ENCODE measurements at regions not wholly inside any gene's neighbourhood (a gene's known extent, or its start where the extent isn't known, plus 50 kb on each side); places are given as distances from the start of the nearest gene placed in this dataset.

DNA sequence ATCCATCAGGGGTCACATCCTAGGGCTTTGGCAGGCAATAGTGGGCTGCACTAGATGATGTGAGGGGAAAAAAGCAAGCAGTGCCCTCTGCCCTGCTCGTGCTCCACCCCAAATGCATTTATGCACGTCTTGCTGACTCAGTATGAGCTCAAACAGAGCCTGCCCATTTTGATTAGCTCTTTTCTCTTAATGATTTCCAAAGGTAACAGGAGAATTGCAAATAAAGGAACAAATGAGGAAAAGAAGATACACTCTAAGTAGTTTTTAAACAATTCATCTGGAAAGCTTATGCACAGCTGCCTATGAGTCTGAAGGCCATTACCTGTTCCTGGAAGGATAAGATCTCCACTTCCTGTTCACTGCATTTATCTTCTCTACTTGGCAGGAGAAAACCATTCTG is 364.2 kb downstream of the TMEM232 start:
- H2AFZ ChIP-seq (ENCODE audit: low read length): peak overlapping the region; percentile 72; the same call in 1 of the 2 replicates
- H2BK12ac ChIP-seq (ENCODE audit: low read depth, low read length): no peak overlapping the region
- H3K4me2 ChIP-seq (ENCODE audit: insufficient read depth in 1 of 2, low read depth in 2 of 2, low read length in 2 of 2): no peak overlapping the region
- TF ChIP-seq FOSL1 (IDR thresholded peaks at IDR 0.05; ENCODE audit: insufficient read depth, low read depth, low read length) (no peak), JUN (IDR thresholded peaks at IDR 0.05; ENCODE audit: low read depth, low read length) (no peak), RNF2 (IDR thresholded peaks at IDR 0.05; ENCODE audit: borderline replicate concordance, low read depth, low read length, missing control alignments, poor library complexity, severe bottlenecking) (no peak), GTF2F1 (IDR thresholded peaks at IDR 0.05; ENCODE audit: borderline replicate concordance, low read depth, low read length) (no peak), HDAC2 (IDR thresholded peaks at IDR 0.05; ENCODE audit: borderline replicate concordance in 1 of 2, low read depth in 2 of 2, low read length in 2 of 2) (no peak), EZH2 (IDR thresholded peaks at IDR 0.05; ENCODE audit: low read depth, low read length, severe bottlenecking) (no peak), RAD21 (IDR thresholded peaks at IDR 0.05 in 1 of 2, conservative IDR thresholded peaks at IDR 0.05 in 1 of 2; ENCODE audit: low read depth in 2 of 2, low read length in 2 of 2) (no peak), TCF12 (IDR thresholded peaks at IDR 0.05; ENCODE audit: low read depth, low read length) (no peak), PHF8 (conservative IDR thresholded peaks at IDR 0.05; ENCODE audit: low read depth, low read length) (no peak), POLR2AphosphoS5 (IDR thresholded peaks at IDR 0.05; ENCODE audit: low read depth, low read length) (no peak)
- TF ChIP-seq, protein P1, sequence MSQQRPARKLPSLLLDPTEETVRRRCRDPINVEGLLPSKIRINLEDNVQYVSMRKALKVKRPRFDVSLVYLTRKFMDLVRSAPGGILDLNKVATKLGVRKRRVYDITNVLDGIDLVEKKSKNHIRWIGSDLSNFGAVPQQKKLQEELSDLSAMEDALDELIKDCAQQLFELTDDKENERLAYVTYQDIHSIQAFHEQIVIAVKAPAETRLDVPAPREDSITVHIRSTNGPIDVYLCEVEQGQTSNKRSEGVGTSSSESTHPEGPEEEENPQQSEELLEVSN (IDR thresholded peaks at IDR 0.05): no peak
- TF ChIP-seq, protein P2, sequence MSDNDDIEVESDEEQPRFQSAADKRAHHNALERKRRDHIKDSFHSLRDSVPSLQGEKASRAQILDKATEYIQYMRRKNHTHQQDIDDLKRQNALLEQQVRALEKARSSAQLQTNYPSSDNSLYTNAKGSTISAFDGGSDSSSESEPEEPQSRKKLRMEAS (IDR thresholded peaks at IDR 0.05): no peak

More for the DNA sequence above, 364.2 kb downstream of the TMEM232 start:
- Histone ChIP-seq H2BK20ac (ENCODE audit: low read length) (no peak overlapping the region), H2BK15ac (ENCODE audit: low read length) (no peak overlapping the region), H3K14ac (ENCODE audit: insufficient read length) (no peak overlapping the region), H3K27ac (ENCODE audit: low read depth, low read length) (no peak overlapping the region), H3K18ac (ENCODE audit: extremely low read depth, low read length) (no peak overlapping the region), H4K20me1 (replicated peaks in 1 of 2; ENCODE audit: control insufficient read depth in 1 of 2, insufficient read depth in 2 of 2, low read length in 2 of 2) (no peaks in the 10 kb centered on the region), H2AK5ac (ENCODE audit: low read depth, low read length) (no peak overlapping the region), H4K91ac (replicated peaks; ENCODE audit: insufficient read length, low read length) (no peak overlapping the region), H3K23ac (ENCODE audit: insufficient read length) (no peak overlapping the region), H4K5ac (ENCODE audit: insufficient read length, low read depth, low read length) (no peak overlapping the region), H2BK5ac (ENCODE audit: low read depth, low read length) (no peak overlapping the region), H3K27me3 (replicated peaks in 1 of 4; ENCODE audit: control insufficient read depth in 3 of 4, extremely low read depth in 1 of 4, insufficient read depth in 3 of 4, low read length in 3 of 4) (no peaks in the 10 kb centered on the region), H2BK120ac (replicated peaks; ENCODE audit: low read depth, low read length) (no peak overlapping the region), H3K79me2 (ENCODE audit: control insufficient read depth in 1 of 2, insufficient read depth in 2 of 2, low read length in 2 of 2) (no peaks in the 10 kb centered on the region), H3K36me3 (ENCODE audit: control insufficient read depth in 2 of 4, insufficient read depth in 4 of 4, low read length in 3 of 4) (no peaks in the 10 kb centered on the region), H3K4me1 (replicated peaks in 1 of 4; ENCODE audit: control insufficient read depth in 3 of 4, insufficient read depth in 4 of 4, low read length in 3 of 4) (peaks cover 0 to 3% (median 1%) of the 10 kb centered on the region in 4 experiments; a peak in 2 of 7 replicates), H3K79me1 (ENCODE audit: low read depth, low read length) (no peaks in the 10 kb centered on the region), H3K9me3 (ENCODE audit: insufficient read depth in 2 of 2, low read depth in 1 of 2, low read length in 1 of 2) (no peaks in the 10 kb centered on the region), H4K8ac (ENCODE audit: extremely low read depth, insufficient read depth, low read length) (no peak overlapping the region), H3K9ac (replicated peaks in 1 of 4; ENCODE audit: extremely low read depth in 1 of 4, low read depth in 3 of 4, low read length in 3 of 4) (no peak overlapping the region), H3K4me3 (ENCODE audit: extremely low read depth in 1 of 4, insufficient read depth in 2 of 4, low read depth in 3 of 4, low read length in 4 of 4) (no peak overlapping the region), H3K23me2 (ENCODE audit: low read depth, low read length) (no peaks in the 10 kb centered on the region), H3K56ac (replicated peaks; ENCODE audit: insufficient read length, low read depth, low read length) (no peak overlapping the region), H3K4ac (replicated peaks; ENCODE audit: insufficient read length, low read depth, low read length) (no peak overlapping the region)
- ChIA-PET POLR2A (ENCODE audit: partially characterized antibody) (no interaction called here), CTCF (ENCODE audit: partially characterized antibody) (interaction anchor here (2.9 kb wide), 1 partner anchor 29 kb away, joined by 10 read pairs; no protein-coding TSS in a partner anchor)
- WGBS, 2 experiments (ENCODE audit: extremely low coverage in 1 of 2, insufficient coverage in 1 of 2, insufficient read length in 1 of 2, insufficient replicate concordance in 2 of 2, low coverage in 1 of 2, low lambda C conversion rate in 2 of 2, missing lambda C conversion rate in 1 of 2): 61% methylated on average over 2 of the region's 2 CpGs; no CpG with 5 or more reads in 1 of the 2 experiments
- no peak for DNase-seq (ENCODE audit: low read depth in 1 of 2, low spot score in 2 of 2)
- FAIRE-seq: no peak
